Lower lobe of right lung (tissue), 2 donors: ENCODE measurements at regions not wholly inside any gene's neighbourhood (a gene's known extent, or its start where the extent isn't known, plus 50 kb on each side); places are given as distances from the start of the nearest gene placed in this dataset.
A peak's percentile ranks its signal among the peaks of the same experiment; 100 is the strongest.
"Not testable (repeated sequence)": the region's sequence is repeated elsewhere in the genome, so short reads cannot be mapped to it uniquely, and the experiment has no call there.

Experiments
- ATAC-seq, 2 donors: fragments of 200-7000 bp; cut with Tn5 transposase; one replicate each; pipeline ENCODE4 v1.9.1; 2020 to 2022; ENCODE audit warnings: mild to moderate bottlenecking in 2 of 2, moderate library complexity in 2 of 2
- DNase-seq: peaks from one replicate; pipeline ENCODE4 v3.0.0-alpha.2; 2020
- H3K27ac ChIP-seq: fragments of 200-600 bp; one replicate; pipeline ENCODE4 v1.8.0; 2022
- H3K27me3 ChIP-seq: fragments of 200-600 bp; one replicate; pipeline ENCODE4 v1.8.0; 2022; ENCODE audit warnings: low read depth
- H3K36me3 ChIP-seq: fragments of 200-600 bp; one replicate; pipeline ENCODE4 v1.8.0; 2022; ENCODE audit warnings: mild to moderate bottlenecking
- H3K4me1 ChIP-seq: fragments of 200-600 bp; one replicate; pipeline ENCODE4 v1.8.0; 2022
- H3K4me3 ChIP-seq: fragments of 200-600 bp; one replicate; pipeline ENCODE4 v1.8.0; 2022; ENCODE audit warnings: mild to moderate bottlenecking
- H3K9me3 ChIP-seq: fragments of 200-600 bp; one replicate; pipeline ENCODE4 v1.8.0; 2022
- CTCF ChIP-seq: fragments of 200-600 bp; IDR thresholded peaks from one replicate; pipeline ENCODE4 v1.8.0; 2022; ENCODE audit warnings: antibody characterized with exemption, mild to moderate bottlenecking
- intact Hi-C: fragments of 100-400 bp; cut with DNase I; formaldehyde crosslinking; loops from one replicate; pipeline ENCODE4 v1.11.0; 2022
- donor health status: DM: no; HTN: yes; CAD: no; lungs with severe emphysema.

GRCh38 chr11:121904148-121904547 is 211.9 kb downstream of the BLID start:
- Histone ChIP-seq H3K27me3 (no peaks in the 10 kb centered on the region), H3K36me3 (no peaks in the 10 kb centered on the region), H3K9me3 (no peaks in the 10 kb centered on the region), H3K27ac (no peak overlapping the region), H3K4me3 (no peak overlapping the region), H3K4me1 (no peaks in the 10 kb centered on the region)
- DNase-seq (peak; percentile 51), ATAC-seq (peak; percentile 35 to 78)
- intact Hi-C loops, result no loop called here
- no peak for TF ChIP-seq CTCF

- ATAC-seq (no peak), DNase-seq (no peak)
- Histone ChIP-seq H3K27me3 (no peaks in the 10 kb centered on the region), H3K4me1 (no peaks in the 10 kb centered on the region), H3K9me3 (no peaks in the 10 kb centered on the region), H3K4me3 (no peak overlapping the region), H3K36me3 (no peaks in the 10 kb centered on the region), H3K27ac (no peak overlapping the region)
- no peak for TF ChIP-seq CTCF
- intact Hi-C loops, result no loop called here
Observed at GRCh38 chr11:121901886-121902285, 214.1 kb downstream of the BLID start.

GRCh38 chr11:121901417-121901816 is 214.6 kb downstream of the BLID start:
- not testable (repeated sequence) for ATAC-seq

GRCh38 chr11:121899520-121899919 is 216.5 kb downstream of the BLID start:
- no peaks in the 10 kb centered on the region for H3K36me3 ChIP-seq
- no peak for TF ChIP-seq CTCF
- no peaks in the 10 kb centered on the region for H3K27me3 ChIP-seq
- intact Hi-C loops, result no loop called here
- no peak for ATAC-seq
- no peaks in the 10 kb centered on the region for H3K9me3 ChIP-seq
- H3K27ac ChIP-seq, result no peak overlapping the region
- no peak overlapping the region for H3K4me3 ChIP-seq
- DNase-seq, result no peak
- H3K4me1 ChIP-seq, result no peaks in the 10 kb centered on the region

More at GRCh38 chr11:121901417-121901816, 214.6 kb downstream of the BLID start:
- H3K4me3 ChIP-seq, DNase-seq, H3K9me3 ChIP-seq, H3K36me3 ChIP-seq, H3K27me3 ChIP-seq, H3K27ac ChIP-seq, intact Hi-C loops, H3K4me1 ChIP-seq: not testable (repeated sequence)

GRCh38 chr11:121898903-121899302 is 217.1 kb downstream of the BLID start:
- H3K9me3 ChIP-seq, result no peaks in the 10 kb centered on the region
- intact Hi-C loops, result no loop called here
- H3K36me3 ChIP-seq, result no peaks in the 10 kb centered on the region
- no peak overlapping the region for H3K27ac ChIP-seq
- no peak for TF ChIP-seq CTCF
- no peaks in the 10 kb centered on the region for H3K4me1 ChIP-seq
- no peak for ATAC-seq
- no peaks in the 10 kb centered on the region for H3K27me3 ChIP-seq
- no peak overlapping the region for H3K4me3 ChIP-seq
- no peak for DNase-seq

GRCh38 chr11:121895919-121896318 is 220.1 kb downstream of the BLID start:
- ATAC-seq (no peak), DNase-seq (no peak)
- Histone ChIP-seq H3K27me3 (no peaks in the 10 kb centered on the region), H3K36me3 (no peaks in the 10 kb centered on the region), H3K4me3 (no peak overlapping the region), H3K27ac (no peak overlapping the region), H3K9me3 (no peaks in the 10 kb centered on the region), H3K4me1 (peaks cover 4% of the 10 kb centered on the region)
- intact Hi-C loops, result no loop called here
- TF ChIP-seq CTCF, result no peak
